Neural progenitor cell (in vitro differentiated cells): ENCODE measurements at regions not wholly inside any gene's neighbourhood (a gene's known extent, or its start where the extent isn't known, plus 50 kb on each side); places are given as distances from the start of the nearest gene placed in this dataset.

Experiments used
- DNase-seq: peaks from one replicate; pipeline ENCODE4 v3.0.0-alpha.2; 2016; ENCODE audit warnings: low spot score
- H2AFZ ChIP-seq: fragments of 200-600 bp; sonication (generic); replicated peaks from 2 replicates; pipeline ENCODE4 v1.6.1; 2016; ENCODE audit warnings: antibody characterized with exemption
- H3F3A ChIP-seq: fragments of 200-600 bp; sonication (generic); 2 replicates; pipeline ENCODE4 v1.6.1; 2016; ENCODE audit warnings: antibody characterized with exemption, low read depth
- H3K27ac ChIP-seq: fragments of 200-600 bp; sonication (generic); 2 replicates; pipeline ENCODE4 v1.5.1; 2016; ENCODE audit warnings: mild to moderate bottlenecking
- H3K27me3 ChIP-seq: fragments of 200-600 bp; sonication (generic); 2 replicates; pipeline ENCODE4 v1.6.1; 2016; ENCODE audit warnings: mild to moderate bottlenecking, moderate library complexity
- H3K36me3 ChIP-seq: fragments of 200-600 bp; sonication (generic); 2 replicates; pipeline ENCODE4 v1.5.1; 2016
- H3K4me1 ChIP-seq: fragments of 200-600 bp; sonication (generic); 2 replicates; pipeline ENCODE4 v1.6.1; 2016; ENCODE audit warnings: mixed run types
- H3K4me2 ChIP-seq: fragments of 200-600 bp; sonication (generic); 2 replicates; pipeline ENCODE4 v1.6.1; 2016
- H3K4me3 ChIP-seq: fragments of 200-600 bp; sonication (generic); 2 replicates; pipeline ENCODE4 v1.5.1; 2016
- H3K79me2 ChIP-seq: fragments of 200-600 bp; sonication (generic); 2 replicates; pipeline ENCODE4 v1.6.1; 2016; ENCODE audit warnings: low read depth
- H3K9ac ChIP-seq: fragments of 200-600 bp; sonication (generic); 2 replicates; pipeline ENCODE4 v1.6.1; 2016
- H3K9me3 ChIP-seq: fragments of 200-600 bp; sonication (generic); 2 replicates; pipeline ENCODE4 v1.5.1; 2016; ENCODE audit warnings: low read depth
- H4K20me1 ChIP-seq: fragments of 200-600 bp; sonication (generic); 2 replicates; pipeline ENCODE4 v1.6.1; 2016; ENCODE audit warnings: low read depth
- H3K27ac Mint-ChIP-seq: 3 replicates; pipeline ENCODE4 v1.8.0; 2021; ENCODE audit warnings: mixed read lengths
- H3K27me3 Mint-ChIP-seq: 2 replicates; pipeline ENCODE4 v1.8.0; 2022; ENCODE audit warnings: low read depth, mild to moderate bottlenecking, inconsistent platforms, moderate library complexity, mixed read lengths; ENCODE audit not compliant: insufficient read depth
- H3K36me3 Mint-ChIP-seq: 3 replicates; pipeline ENCODE4 v1.8.0; 2021; ENCODE audit warnings: mixed read lengths
- H3K4me1 Mint-ChIP-seq: 3 replicates; pipeline ENCODE4 v1.8.0; 2021; ENCODE audit warnings: mixed read lengths
- H3K4me3 Mint-ChIP-seq: 3 replicates; pipeline ENCODE4 v1.8.0; 2021; ENCODE audit warnings: mild to moderate bottlenecking, moderate library complexity, mixed read lengths
- H3K9me3 Mint-ChIP-seq: 3 replicates; pipeline ENCODE4 v1.8.0; 2020; ENCODE audit warnings: mixed read lengths
- EZH2 ChIP-seq: fragments of 200-600 bp; sonication (generic); IDR thresholded peaks from 2 replicates; pipeline ENCODE4 v1.6.1; 2017; ENCODE audit warnings: antibody characterized with exemption, mild to moderate bottlenecking, moderate library complexity
- EZH2phosphoT487 ChIP-seq: fragments of 200-600 bp; sonication (generic); IDR thresholded peaks from 2 replicates; pipeline ENCODE4 v1.6.1; 2017; ENCODE audit warnings: antibody characterized with exemption
- TF ChIP-seq, protein P1 (sequence below): fragments of 200-600 bp; sonication (generic); IDR thresholded peaks from 2 replicates; pipeline ENCODE4 v1.5.1; 2017; ENCODE audit warnings: antibody characterized with exemption, mild to moderate bottlenecking

DNA sequence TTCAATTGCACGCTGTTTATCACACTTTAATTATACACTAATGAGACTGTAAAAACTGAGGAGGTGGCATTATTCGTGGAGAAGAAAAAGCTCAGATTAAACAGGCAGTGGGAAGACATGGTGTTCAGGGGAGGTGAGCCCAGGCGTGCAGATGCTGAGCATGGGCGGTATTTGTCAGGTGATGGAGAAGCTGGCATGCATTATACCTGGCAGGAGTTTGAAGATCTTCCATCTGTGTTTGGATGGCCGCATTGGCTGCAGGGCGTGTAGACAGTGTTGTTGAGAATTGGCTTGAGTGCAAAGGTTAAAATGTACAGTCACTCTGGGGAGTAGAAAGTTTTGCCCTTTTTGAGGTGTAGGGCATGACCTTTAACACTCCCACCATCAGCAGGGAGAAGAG lies 213.8 kb downstream of the ERMARD start:
- Histone ChIP-seq H3K27ac (no peak overlapping the region), H3K9me3 (no peaks in the 10 kb centered on the region), H3K36me3 (no peaks in the 10 kb centered on the region), H3K4me2 (no peak overlapping the region), H2AFZ (no peak overlapping the region), H3K27me3 (peaks cover 14% of the 10 kb centered on the region), H3K4me1 (peaks cover 11% of the 10 kb centered on the region), H3K79me2 (no peaks in the 10 kb centered on the region), H3K9ac (no peak overlapping the region), H3K4me3 (no peak overlapping the region), H4K20me1 (no peaks in the 10 kb centered on the region), H3F3A (no peaks in the 10 kb centered on the region)
- Mint-ChIP-seq H3K27me3 (peaks cover 7% of the 10 kb centered on the region), H3K4me1 (peaks cover 20% of the 10 kb centered on the region), H3K4me3 (no peak overlapping the region), H3K36me3 (peaks cover 2% of the 10 kb centered on the region), H3K9me3 (peaks cover 8% of the 10 kb centered on the region), H3K27ac (no peak overlapping the region)
- TF ChIP-seq, protein P1, sequence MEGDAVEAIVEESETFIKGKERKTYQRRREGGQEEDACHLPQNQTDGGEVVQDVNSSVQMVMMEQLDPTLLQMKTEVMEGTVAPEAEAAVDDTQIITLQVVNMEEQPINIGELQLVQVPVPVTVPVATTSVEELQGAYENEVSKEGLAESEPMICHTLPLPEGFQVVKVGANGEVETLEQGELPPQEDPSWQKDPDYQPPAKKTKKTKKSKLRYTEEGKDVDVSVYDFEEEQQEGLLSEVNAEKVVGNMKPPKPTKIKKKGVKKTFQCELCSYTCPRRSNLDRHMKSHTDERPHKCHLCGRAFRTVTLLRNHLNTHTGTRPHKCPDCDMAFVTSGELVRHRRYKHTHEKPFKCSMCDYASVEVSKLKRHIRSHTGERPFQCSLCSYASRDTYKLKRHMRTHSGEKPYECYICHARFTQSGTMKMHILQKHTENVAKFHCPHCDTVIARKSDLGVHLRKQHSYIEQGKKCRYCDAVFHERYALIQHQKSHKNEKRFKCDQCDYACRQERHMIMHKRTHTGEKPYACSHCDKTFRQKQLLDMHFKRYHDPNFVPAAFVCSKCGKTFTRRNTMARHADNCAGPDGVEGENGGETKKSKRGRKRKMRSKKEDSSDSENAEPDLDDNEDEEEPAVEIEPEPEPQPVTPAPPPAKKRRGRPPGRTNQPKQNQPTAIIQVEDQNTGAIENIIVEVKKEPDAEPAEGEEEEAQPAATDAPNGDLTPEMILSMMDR = no peak
- TF ChIP-seq EZH2 (no peak), EZH2phosphoT487 (no peak)
- DNase-seq = no peak

DNA sequence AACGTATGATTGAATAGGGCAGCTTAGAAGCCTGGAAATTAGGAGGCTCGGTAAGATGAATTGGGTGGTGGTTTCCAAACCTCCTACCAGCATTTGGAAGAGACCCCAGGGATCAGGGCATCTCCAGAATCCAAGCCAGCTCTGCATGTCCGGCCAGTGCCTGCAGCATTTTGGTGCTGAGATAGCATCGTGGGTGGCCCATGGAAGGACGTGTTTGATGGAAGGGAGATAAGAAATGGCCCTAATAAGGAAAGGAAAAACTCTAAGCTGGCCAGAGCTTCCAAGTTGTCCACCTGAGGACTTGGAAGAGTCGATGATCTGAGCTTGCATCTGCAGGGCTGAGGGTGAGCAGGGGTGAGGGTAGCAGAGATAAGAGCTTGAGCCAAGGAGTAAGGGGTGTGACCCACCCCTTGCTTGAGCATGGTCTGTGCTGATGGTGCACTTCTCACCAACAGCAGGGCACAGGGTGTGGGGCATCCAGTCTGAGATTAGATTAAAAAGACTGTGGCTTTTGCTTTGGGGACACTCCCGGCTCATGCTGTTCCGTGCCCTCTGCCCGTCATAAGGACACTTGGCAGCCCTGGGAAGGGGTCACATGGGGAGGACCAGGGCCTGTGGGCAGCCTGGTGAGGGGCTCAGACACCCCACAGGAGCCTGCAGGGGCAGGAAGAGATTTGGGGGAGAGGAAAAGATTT lies 213.2 kb downstream of the ERMARD start:
- Mint-ChIP-seq H3K27ac (no peak overlapping the region), H3K9me3 (peaks cover 8% of the 10 kb centered on the region), H3K4me1 (peaks cover 21% of the 10 kb centered on the region), H3K36me3 (peaks cover 2% of the 10 kb centered on the region), H3K27me3 (peaks cover 7% of the 10 kb centered on the region), H3K4me3 (no peak overlapping the region)
- Histone ChIP-seq H3K9ac (no peak overlapping the region), H3K9me3 (no peaks in the 10 kb centered on the region), H4K20me1 (no peaks in the 10 kb centered on the region), H3K27ac (no peak overlapping the region), H3K4me2 (no peak overlapping the region), H3K4me3 (no peak overlapping the region), H2AFZ (no peak overlapping the region), H3K36me3 (no peaks in the 10 kb centered on the region), H3K27me3 (peaks cover 14% of the 10 kb centered on the region), H3K4me1 (peaks cover 11% of the 10 kb centered on the region), H3F3A (no peaks in the 10 kb centered on the region), H3K79me2 (no peaks in the 10 kb centered on the region)
- no peak for DNase-seq
- TF ChIP-seq EZH2phosphoT487 (no peak), EZH2 (no peak)
- TF ChIP-seq, protein P1 = no peak

DNA sequence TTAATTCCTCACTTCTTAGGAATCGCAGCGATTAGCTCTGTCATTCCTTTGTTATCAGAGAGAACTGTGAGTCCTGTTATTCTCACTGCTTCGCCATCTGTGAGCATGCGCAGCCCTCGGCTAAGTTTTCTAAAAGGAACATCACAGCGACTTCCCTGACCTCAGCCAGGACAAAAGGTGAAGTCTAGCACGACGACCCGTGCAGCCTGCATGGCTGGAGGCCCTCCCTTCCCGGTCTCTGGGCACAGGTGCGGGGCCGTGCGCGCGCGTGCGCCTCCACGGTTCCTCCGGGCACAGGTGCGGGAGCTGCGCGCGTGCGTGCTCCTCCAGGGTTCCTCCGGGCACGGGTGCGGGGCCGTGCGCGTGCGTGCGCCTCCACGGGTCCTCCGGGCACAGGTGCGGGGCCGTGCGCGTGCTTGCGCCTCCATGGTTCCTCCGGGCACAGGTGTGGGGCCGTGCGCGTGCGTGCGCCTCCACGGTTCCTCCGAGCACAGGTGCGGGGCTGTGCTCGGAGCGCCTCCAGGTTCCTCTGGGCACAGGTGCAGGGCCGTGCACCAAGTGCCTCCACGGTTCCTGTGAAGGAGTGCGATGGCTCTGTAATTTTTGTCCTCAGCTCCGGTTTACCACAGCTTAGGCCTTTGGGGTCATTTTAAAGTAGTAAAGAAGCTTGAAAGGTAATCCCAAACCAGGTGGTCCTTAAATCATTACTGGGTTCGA lies 212.3 kb downstream of the ERMARD start:
- no peaks in the 10 kb centered on the region for H3K79me2 ChIP-seq
- H2AFZ ChIP-seq = no peak overlapping the region
- Mint-ChIP-seq H3K4me1 (peaks cover 27% of the 10 kb centered on the region), H3K36me3 (peaks cover 2% of the 10 kb centered on the region), H3K27ac (no peak overlapping the region), H3K27me3 (peaks cover 11% of the 10 kb centered on the region), H3K9me3 (peaks cover 8% of the 10 kb centered on the region), H3K4me3 (no peak overlapping the region)
- TF ChIP-seq EZH2phosphoT487 = no peak
- TF ChIP-seq EZH2 = no peak
- TF ChIP-seq, protein P1 = no peak
- H3F3A ChIP-seq = no peaks in the 10 kb centered on the region
- no peaks in the 10 kb centered on the region for H3K9me3 ChIP-seq
- no peak for DNase-seq
- H3K4me1 ChIP-seq = peaks cover 11% of the 10 kb centered on the region
- H3K9ac ChIP-seq = no peak overlapping the region
- H3K4me3 ChIP-seq = no peak overlapping the region
- no peaks in the 10 kb centered on the region for H4K20me1 ChIP-seq
- H3K27me3 ChIP-seq = peaks cover 14% of the 10 kb centered on the region
- no peak overlapping the region for H3K4me2 ChIP-seq
- H3K27ac ChIP-seq = no peak overlapping the region
- no peaks in the 10 kb centered on the region for H3K36me3 ChIP-seq
